Ishikawa (cell line): ENCODE measurements at regions not wholly inside any gene's neighbourhood (a gene's known extent, or its start where the extent isn't known, plus 50 kb on each side); places are given as distances from the start of the nearest gene placed in this dataset.

Source experiments
- CEBPB ChIP-seq: IDR thresholded peaks from 2 replicates; pipeline ENCODE4 v1.6.1; 2012
- CREB1 ChIP-seq: IDR thresholded peaks from 2 replicates; pipeline ENCODE4 v1.6.1; 2012; ENCODE audit warnings: low read depth
- EGR1 ChIP-seq: IDR thresholded peaks from 2 replicates; pipeline ENCODE4 v1.6.1; 2012
- EP300 ChIP-seq: IDR thresholded peaks from 2 replicates; pipeline ENCODE4 v1.6.1; 2012; ENCODE audit warnings: borderline replicate concordance
- FOXM1 ChIP-seq: IDR thresholded peaks from 2 replicates; pipeline ENCODE4 v1.6.1; 2012; ENCODE audit warnings: low read depth, borderline replicate concordance
- RAD21 ChIP-seq: IDR thresholded peaks from 2 replicates; pipeline ENCODE4 v1.6.1; 2012; ENCODE audit warnings: low read depth
- TAF1 ChIP-seq: IDR thresholded peaks from 2 replicates; pipeline ENCODE4 v1.6.1; 2012; ENCODE audit warnings: low read depth, mild to moderate bottlenecking
- YY1 ChIP-seq: IDR thresholded peaks from 2 replicates; pipeline ENCODE4 v1.6.1; 2012; ENCODE audit warnings: low read depth
- ZBTB7A ChIP-seq: IDR thresholded peaks from 2 replicates; pipeline ENCODE4 v1.6.1; 2012; ENCODE audit warnings: low read depth
- TF ChIP-seq, protein P1 (sequence below): IDR thresholded peaks from 2 replicates; pipeline ENCODE4 v1.6.1; 2012
- TF ChIP-seq, protein P2 (sequence below): IDR thresholded peaks from 2 replicates; pipeline ENCODE4 v1.6.1; 2012; ENCODE audit warnings: low read depth, mild to moderate bottlenecking
- TF ChIP-seq, protein P3 (sequence below): IDR thresholded peaks from 2 replicates; pipeline ENCODE4 v1.6.1; 2012

DNA sequence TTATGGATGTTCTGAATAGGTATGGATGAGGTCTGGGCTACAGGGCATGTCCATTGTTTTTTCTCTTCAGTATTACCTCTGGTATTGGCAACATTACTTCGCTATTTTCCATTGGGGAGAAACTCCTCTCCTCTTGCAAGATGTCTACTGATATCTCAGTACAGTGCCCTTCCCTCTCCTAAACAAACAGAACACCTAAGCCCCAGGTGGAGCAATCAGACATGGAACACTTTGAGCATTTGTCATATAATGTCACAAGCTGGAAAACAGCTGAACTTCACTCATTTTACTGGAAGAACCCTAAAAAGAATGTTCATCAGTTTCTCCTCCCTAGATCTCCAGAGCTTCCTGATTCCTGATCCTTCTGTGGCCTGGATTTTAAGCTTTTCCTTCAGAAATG is 339.8 kb downstream of the FRK start:
- TF ChIP-seq TAF1 (no peak), ZBTB7A (no peak), YY1 (no peak), EP300 (no peak), RAD21 (no peak), FOXM1 (no peak), CEBPB (no peak), EGR1 (no peak), CREB1 (no peak)
- TF ChIP-seq, protein P1, sequence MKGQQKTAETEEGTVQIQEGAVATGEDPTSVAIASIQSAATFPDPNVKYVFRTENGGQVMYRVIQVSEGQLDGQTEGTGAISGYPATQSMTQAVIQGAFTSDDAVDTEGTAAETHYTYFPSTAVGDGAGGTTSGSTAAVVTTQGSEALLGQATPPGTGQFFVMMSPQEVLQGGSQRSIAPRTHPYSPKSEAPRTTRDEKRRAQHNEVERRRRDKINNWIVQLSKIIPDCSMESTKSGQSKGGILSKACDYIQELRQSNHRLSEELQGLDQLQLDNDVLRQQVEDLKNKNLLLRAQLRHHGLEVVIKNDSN = no peak
- TF ChIP-seq, protein P2, sequence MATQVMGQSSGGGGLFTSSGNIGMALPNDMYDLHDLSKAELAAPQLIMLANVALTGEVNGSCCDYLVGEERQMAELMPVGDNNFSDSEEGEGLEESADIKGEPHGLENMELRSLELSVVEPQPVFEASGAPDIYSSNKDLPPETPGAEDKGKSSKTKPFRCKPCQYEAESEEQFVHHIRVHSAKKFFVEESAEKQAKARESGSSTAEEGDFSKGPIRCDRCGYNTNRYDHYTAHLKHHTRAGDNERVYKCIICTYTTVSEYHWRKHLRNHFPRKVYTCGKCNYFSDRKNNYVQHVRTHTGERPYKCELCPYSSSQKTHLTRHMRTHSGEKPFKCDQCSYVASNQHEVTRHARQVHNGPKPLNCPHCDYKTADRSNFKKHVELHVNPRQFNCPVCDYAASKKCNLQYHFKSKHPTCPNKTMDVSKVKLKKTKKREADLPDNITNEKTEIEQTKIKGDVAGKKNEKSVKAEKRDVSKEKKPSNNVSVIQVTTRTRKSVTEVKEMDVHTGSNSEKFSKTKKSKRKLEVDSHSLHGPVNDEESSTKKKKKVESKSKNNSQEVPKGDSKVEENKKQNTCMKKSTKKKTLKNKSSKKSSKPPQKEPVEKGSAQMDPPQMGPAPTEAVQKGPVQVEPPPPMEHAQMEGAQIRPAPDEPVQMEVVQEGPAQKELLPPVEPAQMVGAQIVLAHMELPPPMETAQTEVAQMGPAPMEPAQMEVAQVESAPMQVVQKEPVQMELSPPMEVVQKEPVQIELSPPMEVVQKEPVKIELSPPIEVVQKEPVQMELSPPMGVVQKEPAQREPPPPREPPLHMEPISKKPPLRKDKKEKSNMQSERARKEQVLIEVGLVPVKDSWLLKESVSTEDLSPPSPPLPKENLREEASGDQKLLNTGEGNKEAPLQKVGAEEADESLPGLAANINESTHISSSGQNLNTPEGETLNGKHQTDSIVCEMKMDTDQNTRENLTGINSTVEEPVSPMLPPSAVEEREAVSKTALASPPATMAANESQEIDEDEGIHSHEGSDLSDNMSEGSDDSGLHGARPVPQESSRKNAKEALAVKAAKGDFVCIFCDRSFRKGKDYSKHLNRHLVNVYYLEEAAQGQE = no peak
- TF ChIP-seq, protein P3, sequence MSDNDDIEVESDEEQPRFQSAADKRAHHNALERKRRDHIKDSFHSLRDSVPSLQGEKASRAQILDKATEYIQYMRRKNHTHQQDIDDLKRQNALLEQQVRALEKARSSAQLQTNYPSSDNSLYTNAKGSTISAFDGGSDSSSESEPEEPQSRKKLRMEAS = no peak
